BJ (cell line): ENCODE measurements at regions not wholly inside any gene's neighbourhood (a gene's known extent, or its start where the extent isn't known, plus 50 kb on each side); places are given as distances from the start of the nearest gene placed in this dataset.

ENCODE experiments used
- CTCF ChIA-PET: fragments of 350-600 bp; formaldehyde crosslinking; extraction: SDS; loops from one replicate; lab custom pipeline; 2021; ENCODE audit warnings: antibody characterized with exemption, inconsistent platforms; lab: Yijun Ruan, JAX
- POLR2A ChIA-PET: fragments of 300-600 bp; sonication (Branson Sonifier 250); formaldehyde crosslinking; extraction: SDS; loops from one replicate; lab custom pipeline; 2021; ENCODE audit warnings: antibody characterized with exemption; lab: Charles Lee
- DNase-seq: peaks from one replicate; pipeline ENCODE4 v3.0.0-alpha.2; 2011; ENCODE audit warnings: low read depth
- H3K27me3 ChIP-seq: 2 replicates; pipeline ENCODE4 v1.6.0; 2011; ENCODE audit warnings: low read length; ENCODE audit not compliant: control insufficient read depth, insufficient read depth
- H3K36me3 ChIP-seq: 2 replicates; pipeline ENCODE4 v1.5.1; 2011; ENCODE audit warnings: low read length; ENCODE audit not compliant: control insufficient read depth, insufficient read depth
- H3K4me3 ChIP-seq: 2 replicates; pipeline ENCODE4 v1.5.1; 2011; ENCODE audit warnings: low read depth, mild to moderate bottlenecking, control low read depth, low read length
- CTCF ChIP-seq: IDR thresholded peaks from 2 replicates; pipeline ENCODE4 v1.5.1; 2011; ENCODE audit warnings: low read depth, mild to moderate bottlenecking, control low read depth, inconsistent platforms, low read length, moderate library complexity; ENCODE audit not compliant: insufficient read depth

DNA sequence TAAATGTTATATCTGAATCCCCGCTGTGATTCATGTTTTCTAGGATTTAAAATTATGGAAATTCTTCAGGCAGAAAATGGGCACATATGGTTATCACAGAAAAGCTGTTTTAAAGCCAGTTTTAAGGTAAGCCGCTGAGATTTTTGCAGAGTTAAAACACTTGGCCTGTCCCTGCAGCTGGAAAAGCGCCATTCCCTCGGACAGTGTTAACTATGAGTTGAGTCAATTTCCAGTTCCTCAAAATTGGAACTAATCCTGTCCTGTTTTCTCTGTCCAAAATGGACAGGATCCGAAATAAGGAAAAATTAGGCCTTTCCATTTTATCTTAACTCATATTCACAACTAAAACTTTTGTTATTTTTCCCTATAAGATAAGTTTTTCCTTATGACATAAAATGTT, 225.2 kb downstream of the SAMD5 start:
- DNase-seq, result no peak
- Histone ChIP-seq H3K4me3 (no peak overlapping the region), H3K27me3 (no peaks in the 10 kb centered on the region), H3K36me3 (no peaks in the 10 kb centered on the region)
- no peak for TF ChIP-seq CTCF
- ChIA-PET CTCF (no interaction called here), POLR2A (no interaction called here)

GRCh38 chr6:147734151-147734550, 225.7 kb downstream of the SAMD5 start:
- Histone ChIP-seq H3K4me3 (no peak overlapping the region), H3K27me3 (no peaks in the 10 kb centered on the region), H3K36me3 (no peaks in the 10 kb centered on the region)
- TF ChIP-seq CTCF, result no peak
- no peak for DNase-seq
- POLR2A ChIA-PET, result no interaction called here
- CTCF ChIA-PET, result no interaction called here

- no peak for DNase-seq
- no peak for TF ChIP-seq CTCF
- no peaks in the 10 kb centered on the region for H3K36me3 ChIP-seq
- no peak overlapping the region for H3K4me3 ChIP-seq
- ChIA-PET CTCF (no interaction called here), POLR2A (no interaction called here)
- H3K27me3 ChIP-seq, result no peaks in the 10 kb centered on the region
Observed at GRCh38 chr6:147735924-147736323, 227.4 kb downstream of the SAMD5 start.

- POLR2A ChIA-PET, result no interaction called here
- Histone ChIP-seq H3K36me3 (no peaks in the 10 kb centered on the region), H3K27me3 (no peaks in the 10 kb centered on the region), H3K4me3 (no peak overlapping the region)
- no peak for DNase-seq
- TF ChIP-seq CTCF, result no peak
- CTCF ChIA-PET, result no interaction called here
Observed at GRCh38 chr6:147737115-147737514, 228.6 kb downstream of the SAMD5 start.

DNA sequence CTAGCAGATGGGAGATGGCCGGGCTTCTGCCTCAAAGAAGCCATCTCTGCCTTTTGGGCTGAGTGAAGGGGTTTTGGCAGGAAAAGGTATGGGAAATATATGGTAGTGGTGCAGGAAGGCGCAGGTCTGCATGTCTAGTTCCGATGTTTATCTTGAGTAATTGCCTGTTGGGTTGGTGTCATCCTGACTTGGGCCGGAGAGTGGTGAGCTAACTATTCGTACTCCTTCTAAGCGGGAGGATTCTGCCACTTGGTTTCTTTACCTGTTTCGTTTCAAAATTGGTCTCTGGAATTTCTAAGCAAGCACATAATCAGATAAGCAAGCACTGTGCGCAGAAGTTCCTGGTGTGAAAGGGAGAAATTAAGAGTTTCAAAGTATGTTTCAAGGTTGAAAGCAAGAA, 229.6 kb downstream of the SAMD5 start:
- Histone ChIP-seq H3K36me3 (no peaks in the 10 kb centered on the region), H3K27me3 (no peaks in the 10 kb centered on the region), H3K4me3 (no peak overlapping the region)
- ChIA-PET POLR2A (interaction anchor here (0.6 kb wide), 1 partner anchor 28 kb away, joined by 19 read pairs; no protein-coding TSS in a partner anchor), CTCF (no interaction called here)
- DNase-seq, result no peak
- no peak for TF ChIP-seq CTCF
